RPMI7951 (cell line): ENCODE measurements at regions not wholly inside any gene's neighbourhood (a gene's known extent, or its start where the extent isn't known, plus 50 kb on each side); places are given as distances from the start of the nearest gene placed in this dataset.
A peak's percentile ranks its signal among the peaks of the same experiment; 100 is the strongest.
"Not testable (repeated sequence)": the region's sequence is repeated elsewhere in the genome, so short reads cannot be mapped to it uniquely, and the experiment has no call there.

Experiments used
- DNase-seq: peaks from one replicate; pipeline ENCODE4 v3.0.0-alpha.2; 2012; ENCODE audit warnings: low read depth

DNA sequence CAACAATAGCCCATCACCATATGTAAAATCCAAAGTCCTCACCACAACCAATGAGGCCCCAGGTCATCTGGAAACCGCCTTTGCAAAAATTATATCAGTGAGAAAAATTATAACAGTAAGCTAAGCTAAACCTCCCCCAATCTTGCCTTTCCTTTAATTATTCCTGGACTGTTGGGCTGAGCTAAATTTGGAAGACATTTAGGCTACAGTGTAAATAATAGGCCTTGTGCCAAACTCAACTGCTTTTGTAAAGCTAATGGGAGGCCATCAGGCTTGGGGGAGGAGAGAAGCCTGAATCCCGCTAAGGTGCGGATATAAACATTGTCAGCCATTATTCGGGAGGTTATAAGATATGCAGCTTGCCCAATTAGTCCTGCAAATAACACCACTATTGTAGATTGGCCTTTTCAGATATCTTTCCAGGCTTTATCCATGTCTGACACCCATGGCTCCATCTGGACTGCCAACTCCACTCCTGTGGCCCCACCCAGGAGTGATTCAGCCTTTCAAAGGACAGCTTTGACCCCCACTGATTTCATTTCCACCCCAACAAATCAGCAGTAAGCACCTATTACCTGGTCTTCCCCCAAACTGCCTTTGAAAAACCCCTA lies 53.0 kb upstream of the CA12 start:
- DNase-seq = no peak

DNA sequence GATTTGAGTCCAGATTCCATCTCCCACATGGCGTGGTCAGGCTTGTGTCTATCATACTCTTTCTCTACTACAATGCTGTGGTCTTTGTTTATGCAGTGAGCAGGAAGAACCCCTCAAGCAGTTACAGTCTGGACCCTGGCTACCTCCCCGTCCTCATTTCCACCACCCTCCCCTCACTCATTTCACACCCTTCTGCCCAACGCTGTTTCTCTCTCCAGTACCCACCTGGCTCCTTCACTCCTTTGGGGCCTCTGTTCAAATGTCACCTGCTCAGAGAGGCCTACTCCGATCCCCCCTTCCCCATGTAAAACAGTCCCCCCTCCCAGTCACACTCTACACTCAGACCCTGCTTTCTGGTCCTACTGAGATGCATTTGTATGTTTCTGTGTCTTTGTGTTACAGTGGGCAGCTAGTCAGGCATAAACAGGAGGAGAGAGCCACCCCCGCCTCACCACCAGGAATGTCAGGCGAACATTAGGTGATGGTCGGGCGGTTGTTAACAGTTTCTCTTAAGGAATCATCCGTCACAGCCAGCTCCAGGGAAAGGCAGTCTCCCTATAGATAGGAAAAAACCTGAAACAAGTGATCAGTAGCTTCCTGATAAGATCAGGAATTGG lies 53.7 kb upstream of the CA12 start:
- DNase-seq = no peak

DNA sequence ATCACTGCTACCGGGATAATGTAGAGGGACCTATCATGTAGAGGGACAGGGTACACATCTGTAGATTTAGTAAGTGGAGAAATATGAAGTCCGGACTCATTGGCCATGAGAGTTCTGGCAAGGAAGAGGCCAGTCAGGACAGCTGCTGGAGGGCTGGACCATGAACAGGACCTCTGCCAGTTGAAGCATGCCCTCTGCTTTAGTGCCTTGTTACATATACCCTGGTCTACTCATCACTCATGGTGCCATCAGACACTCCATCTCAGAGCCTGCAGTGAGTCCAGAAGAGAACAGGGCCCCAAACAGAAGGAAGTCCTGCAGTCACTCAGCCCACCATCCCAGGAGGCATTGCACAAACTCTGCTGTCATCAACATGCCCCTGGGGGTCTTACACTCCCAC lies 54.7 kb upstream of the CA12 start:
- DNase-seq = no peak

DNA sequence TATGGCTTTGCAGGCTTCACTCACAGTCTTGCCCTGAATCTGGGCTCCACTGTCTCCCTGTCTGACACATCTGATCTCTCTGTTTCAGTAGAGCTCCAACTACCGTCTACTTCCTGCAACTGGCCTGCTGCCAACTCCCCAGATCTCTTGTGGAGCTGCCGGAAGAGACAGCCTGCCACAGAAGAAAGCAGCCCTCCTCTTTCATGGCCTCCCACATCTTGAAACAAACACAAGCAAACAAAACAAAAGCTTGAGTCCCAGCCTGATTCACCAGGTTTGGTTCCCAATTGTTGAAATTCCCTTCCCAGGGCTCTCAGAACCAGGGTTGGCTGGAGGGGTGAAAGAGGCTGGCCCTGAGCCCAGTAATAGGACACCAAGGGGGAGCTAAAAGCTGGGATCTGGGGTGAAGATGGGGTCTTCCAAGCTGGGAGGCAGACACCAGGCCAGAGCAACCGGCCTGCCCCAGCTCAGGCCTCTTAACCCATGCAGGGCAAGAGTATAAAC lies 55.3 kb upstream of the CA12 start:
- DNase-seq = peak; percentile 87

DNA sequence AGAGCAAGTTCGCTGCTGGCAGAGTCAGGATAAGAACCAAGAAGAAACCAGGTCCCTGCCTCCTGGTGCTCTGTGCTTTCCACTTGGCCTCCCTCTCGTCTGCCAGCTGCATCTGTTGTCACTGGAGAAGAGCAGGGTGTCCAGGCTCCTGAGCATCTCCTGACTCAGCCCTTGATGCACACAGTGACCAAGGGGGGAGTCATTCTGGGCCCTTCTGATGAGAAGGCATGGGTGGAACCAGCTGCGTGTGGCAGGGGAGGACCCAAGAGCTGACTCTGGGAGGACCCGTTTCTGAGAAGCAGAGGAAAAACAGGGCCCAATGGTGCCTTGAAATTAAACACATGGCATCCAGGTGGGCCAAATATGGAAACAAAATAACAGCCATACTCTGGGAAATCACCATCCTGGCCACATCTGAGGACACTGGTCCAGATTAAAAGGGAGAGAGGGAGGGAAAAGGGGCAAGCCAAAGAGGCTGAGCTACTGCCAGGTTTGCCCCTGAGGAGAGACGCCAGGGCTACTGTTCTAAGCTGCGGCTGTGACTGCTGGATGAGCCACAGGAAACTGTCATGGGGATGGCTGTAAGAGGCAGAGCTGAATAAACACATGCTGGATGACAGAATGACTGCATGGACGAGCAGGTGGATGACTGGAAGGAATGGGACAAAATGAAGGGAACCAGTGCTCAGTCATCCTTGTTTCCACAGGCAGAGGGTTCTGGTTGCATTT lies 58.1 kb upstream of the CA12 start:
- DNase-seq = peak; percentile 63

DNA sequence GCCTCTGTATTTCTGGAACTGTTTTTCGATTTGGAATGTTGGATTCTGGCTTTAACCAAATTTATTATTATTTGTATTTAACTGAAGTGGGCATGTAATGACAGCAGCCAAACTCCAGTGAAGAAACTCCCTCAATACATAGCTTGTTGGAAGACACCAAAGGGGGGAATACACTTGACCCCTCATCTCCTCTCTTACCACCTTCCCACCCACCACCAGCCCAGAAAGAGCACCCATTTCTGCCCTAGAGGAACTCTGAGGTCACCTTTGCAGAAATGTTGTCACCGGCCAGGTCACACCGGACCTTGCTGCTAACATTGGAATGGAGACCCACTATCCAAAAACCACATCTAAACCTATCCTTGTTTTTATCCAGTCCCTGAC lies 58.6 kb upstream of the CA12 start:
- DNase-seq = no peak

DNA sequence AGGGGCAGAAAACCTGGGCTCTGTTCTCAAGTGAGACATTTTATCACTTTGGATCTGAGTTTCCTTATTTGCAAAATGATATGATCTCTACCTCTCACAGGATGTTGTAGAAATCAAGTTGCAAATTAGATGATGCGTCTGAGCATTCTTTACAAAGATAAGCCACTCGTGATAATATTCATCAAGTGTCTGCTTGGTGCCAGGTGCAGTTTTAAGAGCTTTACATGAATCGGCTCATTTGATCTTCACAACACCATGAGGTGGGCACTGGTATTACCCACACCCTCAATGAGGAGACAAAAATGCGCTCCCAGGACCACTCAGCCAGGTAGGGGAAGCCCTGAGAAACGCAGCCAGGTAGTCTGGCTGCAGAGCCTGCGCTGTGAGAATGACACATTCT lies 59.1 kb upstream of the CA12 start:
- DNase-seq = no peak

DNA sequence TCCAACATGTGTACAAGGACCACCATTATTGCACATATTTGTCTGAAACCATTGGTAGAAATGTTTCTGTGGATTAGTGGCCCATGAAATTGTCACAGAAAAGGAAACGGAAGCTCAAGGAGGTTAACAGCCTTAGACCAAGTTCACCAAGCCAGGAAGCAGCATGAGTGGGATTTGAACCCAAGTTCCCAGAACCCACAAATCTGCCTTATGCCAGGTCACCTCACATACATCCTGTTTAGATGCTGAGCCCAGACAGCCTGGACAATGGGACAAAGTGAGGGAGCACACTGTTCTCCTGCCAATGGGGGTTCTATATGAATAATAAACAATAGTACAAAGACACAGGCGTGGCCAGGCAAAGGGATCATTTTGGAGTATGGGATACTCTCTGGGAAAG lies 59.6 kb upstream of the CA12 start:
- no peak for DNase-seq

DNA sequence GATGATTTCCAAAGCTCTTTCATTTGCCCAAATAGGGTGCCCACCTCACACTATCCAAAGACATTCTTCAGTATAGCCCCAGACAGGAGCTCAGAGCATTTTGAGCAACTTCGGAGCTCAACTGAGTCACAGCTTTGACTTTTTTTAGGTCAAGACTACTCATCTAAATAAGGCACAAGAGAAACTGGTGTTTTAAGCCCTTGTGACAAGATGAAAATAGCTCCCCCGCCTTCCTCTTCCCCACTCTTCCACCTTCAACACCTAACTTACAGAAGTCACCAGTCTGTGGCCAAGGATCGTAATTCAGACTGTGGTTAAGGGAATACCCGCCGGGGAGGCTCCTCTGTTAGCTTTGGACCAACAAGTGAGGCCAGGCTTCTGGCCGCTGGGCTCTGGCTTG lies 60.4 kb upstream of the CA12 start:
- DNase-seq = no peak

DNA sequence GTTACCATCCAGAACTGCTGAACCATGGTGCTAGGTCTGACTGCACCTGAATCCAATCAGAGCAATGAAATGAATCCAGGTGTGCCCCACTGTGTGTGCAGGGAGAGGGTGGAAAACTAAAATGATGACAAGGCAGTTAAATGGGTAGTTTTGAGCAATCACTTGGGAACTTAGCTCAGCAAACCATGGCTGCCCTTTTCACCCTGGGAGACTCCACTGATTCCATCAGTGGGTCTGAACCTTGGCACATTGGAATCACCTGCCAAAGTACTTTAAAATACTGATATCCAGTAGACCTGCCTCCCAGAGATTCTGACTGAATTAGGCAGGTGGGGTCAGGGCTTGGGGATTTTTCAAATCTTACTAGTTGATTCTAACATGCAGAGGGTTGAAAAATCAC lies 59.8 kb upstream of the USP3 start:
- DNase-seq = no peak

DNA sequence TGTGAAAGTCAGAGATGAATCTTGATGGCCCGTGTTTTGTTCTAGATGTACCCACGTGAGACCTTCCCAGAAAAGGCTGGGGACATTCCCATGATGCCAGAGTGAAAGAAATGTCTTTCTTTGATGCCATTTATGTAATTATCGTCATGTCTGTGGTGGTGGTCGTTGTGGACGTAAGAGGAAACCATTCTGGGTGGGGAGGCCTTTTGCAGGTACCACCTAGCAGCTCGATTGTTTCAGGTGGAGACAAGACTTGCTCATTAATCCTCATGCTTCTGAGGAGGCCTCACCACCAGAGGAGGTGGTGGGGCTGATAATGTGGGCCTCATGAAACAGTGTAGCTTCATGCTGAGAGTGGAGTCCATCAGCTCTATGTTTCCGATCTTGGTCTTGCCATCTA lies 58.1 kb upstream of the USP3 start:
- no peak for DNase-seq

DNA sequence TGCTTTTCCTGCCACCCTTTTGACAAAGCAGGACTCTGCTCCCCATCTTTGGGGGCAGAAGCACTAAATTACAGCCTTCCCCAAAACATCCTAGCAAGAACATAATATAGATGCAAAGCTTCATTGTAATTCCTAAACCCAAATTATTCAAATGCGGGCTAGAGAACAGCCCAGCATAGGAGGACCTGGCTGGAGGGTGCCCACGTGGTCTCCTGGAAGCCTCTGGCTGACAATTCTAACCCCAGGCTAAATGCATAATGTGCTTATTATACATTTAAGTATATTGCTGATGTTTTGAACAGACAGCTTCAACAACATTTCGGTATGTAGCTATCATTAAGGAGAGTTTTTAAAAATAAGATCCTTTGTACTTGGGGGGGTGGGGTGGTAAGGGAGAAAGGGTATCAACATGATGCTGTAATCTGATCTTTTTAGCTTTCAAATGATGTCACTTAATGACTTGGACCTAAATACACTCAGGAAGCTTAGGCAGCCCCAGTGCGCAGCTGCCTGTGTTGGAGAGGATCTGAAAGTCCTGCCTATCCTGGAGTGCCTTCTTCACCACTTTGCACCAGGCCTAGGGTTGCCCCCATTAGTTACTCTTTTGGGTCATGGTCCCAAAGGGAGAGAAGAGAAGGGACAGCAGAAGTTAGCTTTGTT lies 57.2 kb upstream of the USP3 start:
- DNase-seq = no peak

DNA sequence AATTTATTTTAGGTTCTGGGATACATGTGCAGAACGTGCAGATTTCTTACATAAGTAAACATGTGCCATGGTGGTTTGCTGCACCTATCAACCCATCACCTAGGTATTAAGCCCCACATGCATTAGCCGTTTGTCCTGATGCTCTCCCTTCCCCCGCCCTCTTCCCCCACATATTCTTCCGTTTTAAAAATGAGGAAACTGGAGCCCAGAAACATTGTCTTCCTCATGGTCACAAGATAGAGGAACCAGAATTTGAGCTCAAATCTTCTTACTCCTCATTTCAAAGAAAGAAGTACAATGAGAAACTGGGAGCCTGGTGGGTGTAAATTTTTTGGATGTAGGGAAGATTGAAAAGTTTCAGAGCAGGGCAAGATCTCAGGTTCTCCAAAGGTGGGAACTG lies 56.1 kb upstream of the USP3 start:
- DNase-seq = no peak

DNA sequence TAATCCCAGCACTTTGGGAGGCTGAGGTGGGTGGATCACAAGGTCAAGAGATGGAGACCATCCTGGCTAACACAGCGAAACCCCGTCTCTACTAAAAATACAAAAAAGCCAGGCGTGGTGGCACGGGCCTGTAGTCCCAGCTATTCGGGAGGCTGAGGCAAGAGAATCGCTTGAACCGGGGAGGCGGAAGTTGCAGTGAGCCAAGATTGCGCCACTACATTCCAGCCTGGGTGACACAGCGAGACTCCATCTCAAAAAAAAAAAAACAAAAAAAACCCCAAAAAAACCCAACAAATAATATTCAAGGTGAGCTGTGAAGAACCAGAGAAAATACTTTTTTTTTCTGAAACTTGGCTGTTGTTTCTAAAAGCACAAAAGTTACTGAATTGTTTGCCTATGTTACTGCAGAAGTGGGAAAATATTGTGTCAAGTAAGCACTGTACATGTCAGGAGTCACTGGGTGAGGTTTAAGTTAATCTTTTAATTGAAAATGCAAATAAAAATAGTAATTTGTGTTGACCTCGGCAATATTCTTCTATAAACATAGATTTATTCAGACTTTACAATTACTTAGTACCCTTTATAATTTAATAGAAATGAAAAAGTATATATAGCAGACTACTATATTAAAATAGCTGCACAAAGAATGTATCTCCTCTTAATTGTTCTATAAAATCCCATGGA lies 55.4 kb upstream of the USP3 start:
- DNase-seq = not testable (repeated sequence)

DNA sequence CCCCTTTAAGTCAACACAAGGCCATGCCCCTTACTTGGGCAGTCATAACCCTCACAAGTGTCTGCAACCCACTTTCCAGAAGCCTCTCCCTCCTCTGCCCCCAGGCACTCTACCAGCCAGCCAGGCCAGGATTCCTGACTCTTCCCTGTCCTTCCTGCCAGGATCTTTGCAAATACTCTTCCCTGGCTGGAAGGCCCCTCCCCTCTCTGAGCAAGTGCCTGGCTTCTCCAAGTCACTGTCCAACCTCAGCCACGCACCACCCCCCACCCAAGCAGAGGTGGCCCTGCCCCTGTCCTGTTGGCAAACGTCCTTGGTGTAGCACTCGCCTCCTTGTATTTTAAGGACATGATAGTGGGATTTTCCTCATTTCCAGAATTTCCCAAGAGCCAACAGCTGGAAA lies 54.7 kb upstream of the USP3 start:
- peak; percentile 81 for DNase-seq

DNA sequence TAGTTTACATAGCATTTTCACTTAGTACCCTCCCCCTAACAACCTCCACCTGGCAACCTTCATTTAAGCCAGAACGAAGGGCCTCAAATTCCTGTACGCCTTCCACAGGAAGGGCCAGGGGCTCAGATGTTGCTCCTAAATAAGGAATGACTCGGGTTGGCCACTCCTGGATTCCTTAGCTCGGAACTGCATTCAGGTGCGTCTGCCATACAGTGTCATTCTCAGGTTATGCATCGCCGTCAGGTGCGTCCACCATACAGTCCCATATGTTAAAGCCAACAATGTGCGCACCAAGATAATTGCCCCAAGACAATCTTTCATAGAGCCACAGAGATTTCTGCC lies 53.5 kb upstream of the USP3 start:
- no peak for DNase-seq

DNA sequence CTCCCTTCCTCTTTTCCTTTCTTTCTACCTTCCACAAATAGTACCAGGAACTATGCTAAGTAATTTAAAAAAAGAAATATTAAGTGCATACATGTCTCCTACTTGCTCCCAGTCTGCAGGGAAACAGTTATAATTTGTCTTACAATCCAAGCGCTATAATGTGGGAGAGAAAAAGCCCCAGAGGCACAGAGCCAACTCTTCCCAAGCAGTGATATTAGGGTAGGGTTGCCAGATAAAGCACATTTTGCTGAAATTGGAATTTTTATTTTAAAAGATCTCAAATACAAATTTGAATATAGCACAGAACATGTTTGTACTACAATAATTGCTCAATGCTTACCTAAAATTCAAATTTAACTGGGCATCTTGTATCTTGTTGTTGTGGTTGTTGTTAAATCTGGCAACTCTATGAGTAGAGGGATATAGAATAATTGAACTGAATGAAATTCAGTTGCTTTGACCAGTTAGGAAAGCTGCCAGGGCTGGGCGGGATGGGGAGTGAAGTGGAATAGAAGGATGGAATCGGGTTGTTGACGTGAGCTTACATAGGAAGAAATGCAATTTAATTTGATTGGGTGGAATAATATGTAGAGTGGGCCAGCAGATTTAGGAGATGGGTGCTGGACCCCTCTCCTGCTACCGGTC lies 52.6 kb upstream of the USP3 start:
- no peak for DNase-seq

DNA sequence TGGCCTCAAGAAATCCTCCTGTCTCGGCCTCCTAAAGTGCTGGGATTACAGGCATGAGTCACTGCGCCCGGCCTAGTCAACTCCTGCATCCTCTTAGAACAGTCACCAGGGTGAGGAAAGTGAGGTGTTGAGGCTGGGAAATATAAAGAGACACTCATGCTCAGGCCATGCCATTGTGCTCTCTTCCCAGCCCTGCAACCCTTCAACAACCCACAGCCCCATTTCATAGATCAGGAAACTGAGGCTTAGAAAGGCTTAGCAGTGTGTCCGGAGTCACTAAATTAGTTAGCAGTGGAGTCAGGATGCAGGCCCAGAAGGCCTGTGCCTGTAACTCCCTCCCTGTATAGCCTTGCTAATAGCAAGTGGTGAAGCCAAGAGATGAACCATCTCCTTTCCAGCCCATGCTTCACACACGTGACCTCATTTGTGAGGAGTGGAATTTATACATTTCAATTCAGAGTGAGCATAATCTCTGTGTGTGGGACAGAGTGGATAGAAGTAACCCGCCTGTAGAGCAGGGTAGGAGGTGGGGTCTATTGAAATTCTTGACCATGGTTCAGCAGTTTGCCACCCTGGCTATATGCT lies 51.7 kb upstream of the USP3 start:
- no peak for DNase-seq

DNA sequence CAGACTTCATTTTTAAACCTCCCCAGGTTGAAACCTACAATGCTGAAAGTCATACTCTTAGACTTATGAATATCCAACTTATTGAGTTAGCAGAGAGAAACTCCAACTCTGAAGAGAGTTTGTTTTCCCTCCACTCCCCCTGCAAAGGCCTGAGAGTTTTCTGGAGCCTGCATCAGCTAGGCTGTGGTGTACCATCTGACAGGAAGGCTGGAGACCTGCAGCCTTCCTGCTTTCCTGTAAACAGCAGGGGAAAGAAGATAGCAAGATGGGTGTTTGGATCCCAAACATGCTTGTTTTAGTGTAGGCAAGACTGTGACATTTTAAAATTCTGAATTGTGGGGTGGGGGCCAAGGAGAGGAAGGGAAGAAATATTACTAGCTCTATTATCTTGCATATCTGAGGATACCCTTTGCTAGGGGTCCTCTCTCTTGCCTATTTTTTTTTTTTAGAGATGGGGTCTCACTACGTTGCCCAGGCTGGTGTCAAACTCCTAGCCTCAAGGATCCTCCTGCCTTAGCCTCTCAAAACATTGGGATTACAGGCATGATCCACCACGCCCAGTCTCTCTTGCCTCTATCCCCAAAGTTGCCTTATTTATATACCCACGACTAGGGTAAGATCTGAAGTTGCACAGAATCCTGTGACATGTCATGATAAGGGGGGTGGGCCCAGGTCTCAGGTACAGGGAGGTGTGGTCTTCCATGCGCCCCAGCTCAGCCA lies 51.0 kb upstream of the USP3 start:
- DNase-seq = no peak

DNA sequence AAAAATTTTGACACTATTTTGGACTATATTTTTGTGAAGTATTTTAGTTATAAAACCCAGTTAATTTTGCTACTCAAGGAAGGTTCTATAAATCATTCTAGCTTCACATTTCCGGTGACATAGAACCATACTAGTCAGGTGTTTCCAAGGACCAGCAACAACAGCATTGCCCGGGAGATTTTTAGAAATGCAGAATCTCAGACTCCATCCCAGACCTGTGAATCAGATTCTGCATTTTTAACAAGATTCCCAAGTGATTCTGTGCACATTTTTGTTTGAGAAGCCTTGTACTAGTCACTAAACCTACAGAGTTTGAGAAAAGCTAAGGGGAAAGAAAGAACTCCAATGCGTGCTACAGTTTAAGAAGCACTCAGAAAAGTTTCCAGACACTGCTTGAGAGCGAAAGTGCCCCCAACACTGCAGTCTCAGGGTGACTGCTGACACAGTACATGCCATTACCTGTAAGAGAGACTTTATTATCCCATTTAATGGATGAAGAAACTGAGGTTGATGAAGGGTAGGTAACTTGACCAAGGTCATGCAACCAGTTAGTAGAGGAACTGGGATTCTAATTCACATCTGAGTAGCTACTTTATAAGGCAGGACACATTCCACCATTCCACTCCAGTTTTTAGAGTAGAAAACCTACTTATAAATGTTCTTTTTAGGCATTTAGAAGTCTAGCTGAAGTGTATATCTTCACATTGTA lies 49.7 kb upstream of the USP3 start:
- DNase-seq = no peak
